Sigmoid colon (tissue), 4 donors: ENCODE measurements at regions not wholly inside any gene's neighbourhood (a gene's known extent, or its start where the extent isn't known, plus 50 kb on each side); places are given as distances from the start of the nearest gene placed in this dataset.

Source experiments
- EP300 ChIP-seq, 4 donors: sonication (generic); formaldehyde crosslinking; IDR thresholded peaks; one replicate each; pipeline ENCODE4 v1.6.1; 2017; ENCODE audit warnings: antibody characterized with exemption in 4 of 4
- TF ChIP-seq, protein P1 (sequence below), 4 experiments: fragments of 450-650 bp in 3 of 4; fragments of 200-600 bp in 1 of 4; IDR thresholded peaks; one replicate each; pipeline ENCODE4 v1.5.1; 2016 to 2019; ENCODE audit warnings: antibody characterized with exemption in 4 of 4, mild to moderate bottlenecking in 3 of 4, moderate library complexity in 2 of 4

GRCh38 chr21:16441789-16442188 lies 712.0 kb downstream of the USP25 start:
- no peak for TF ChIP-seq EP300 (IDR thresholded peaks at IDR 0.05)
- TF ChIP-seq, protein P1, sequence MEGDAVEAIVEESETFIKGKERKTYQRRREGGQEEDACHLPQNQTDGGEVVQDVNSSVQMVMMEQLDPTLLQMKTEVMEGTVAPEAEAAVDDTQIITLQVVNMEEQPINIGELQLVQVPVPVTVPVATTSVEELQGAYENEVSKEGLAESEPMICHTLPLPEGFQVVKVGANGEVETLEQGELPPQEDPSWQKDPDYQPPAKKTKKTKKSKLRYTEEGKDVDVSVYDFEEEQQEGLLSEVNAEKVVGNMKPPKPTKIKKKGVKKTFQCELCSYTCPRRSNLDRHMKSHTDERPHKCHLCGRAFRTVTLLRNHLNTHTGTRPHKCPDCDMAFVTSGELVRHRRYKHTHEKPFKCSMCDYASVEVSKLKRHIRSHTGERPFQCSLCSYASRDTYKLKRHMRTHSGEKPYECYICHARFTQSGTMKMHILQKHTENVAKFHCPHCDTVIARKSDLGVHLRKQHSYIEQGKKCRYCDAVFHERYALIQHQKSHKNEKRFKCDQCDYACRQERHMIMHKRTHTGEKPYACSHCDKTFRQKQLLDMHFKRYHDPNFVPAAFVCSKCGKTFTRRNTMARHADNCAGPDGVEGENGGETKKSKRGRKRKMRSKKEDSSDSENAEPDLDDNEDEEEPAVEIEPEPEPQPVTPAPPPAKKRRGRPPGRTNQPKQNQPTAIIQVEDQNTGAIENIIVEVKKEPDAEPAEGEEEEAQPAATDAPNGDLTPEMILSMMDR (IDR thresholded peaks at IDR 0.05), result no peak
